Epithelial cell of proximal tubule (primary cell): ENCODE measurements at regions not wholly inside any gene's neighbourhood (a gene's known extent, or its start where the extent isn't known, plus 50 kb on each side); places are given as distances from the start of the nearest gene placed in this dataset.
"Not testable (repeated sequence)": the region's sequence is repeated elsewhere in the genome, so short reads cannot be mapped to it uniquely, and the experiment has no call there.

ENCODE experiments used
- DNase-seq: peaks from one replicate; pipeline ENCODE4 v3.0.0-alpha.2; 2011; ENCODE audit warnings: low read depth
- H3K4me3 ChIP-seq: 2 replicates; pipeline ENCODE4 v1.5.1; 2011; ENCODE audit warnings: low read depth, mild to moderate bottlenecking, low read length
- CTCF ChIP-seq: conservative IDR thresholded peaks from 2 replicates; pipeline ENCODE4 v1.5.1; 2012; ENCODE audit warnings: low read depth, mild to moderate bottlenecking, low read length

DNA sequence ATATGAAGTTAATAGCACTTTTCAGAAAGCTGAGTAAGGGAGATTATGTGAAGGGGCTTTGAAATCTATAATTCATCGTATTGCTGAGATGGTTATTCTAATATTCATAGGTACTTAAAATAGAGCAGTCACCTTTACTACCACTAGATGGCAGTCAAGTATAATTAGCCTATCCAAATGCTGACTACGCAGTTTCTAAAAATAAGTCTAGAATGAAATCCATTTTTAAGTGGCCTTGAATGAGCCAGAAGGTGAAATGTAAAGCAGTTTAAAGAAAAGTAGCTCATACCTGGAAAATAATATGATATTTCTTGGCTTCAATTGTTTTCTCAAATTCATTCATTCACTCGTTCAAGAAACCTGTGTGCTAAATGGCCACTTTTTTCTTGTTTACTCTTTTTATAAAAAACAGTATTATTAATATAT lies 1277.1 kb downstream of the GATA3 start:
- TF ChIP-seq CTCF: peak; percentile 75
- peak; percentile 23 for DNase-seq
- no peak overlapping the region for H3K4me3 ChIP-seq

DNA sequence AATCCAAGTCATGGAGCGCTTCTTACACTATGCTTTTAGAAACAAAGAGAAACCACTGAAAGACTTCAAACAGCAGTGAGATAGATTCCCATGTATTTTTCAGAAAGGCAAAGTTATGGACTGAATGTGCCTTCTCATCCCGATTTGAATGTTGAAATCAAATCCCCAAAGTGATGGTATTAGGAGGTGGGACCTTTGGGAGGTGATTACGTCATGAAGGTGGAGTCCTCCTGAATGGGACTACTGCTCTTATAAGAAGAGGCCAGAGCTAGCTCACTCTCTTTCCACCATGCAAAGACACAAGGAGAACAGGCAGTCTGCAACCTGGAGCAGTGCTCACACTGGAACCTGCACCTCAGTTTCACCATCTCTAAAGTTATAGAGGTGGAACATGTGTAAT lies 1279.8 kb downstream of the GATA3 start:
- no peak overlapping the region for H3K4me3 ChIP-seq
- no peak for TF ChIP-seq CTCF
- DNase-seq: no peak

GRCh38 chr10:9339716-9340115 lies 1285.2 kb downstream of the GATA3 start:
- no peak for DNase-seq
- H3K4me3 ChIP-seq: no peak overlapping the region
- no peak for TF ChIP-seq CTCF

DNA sequence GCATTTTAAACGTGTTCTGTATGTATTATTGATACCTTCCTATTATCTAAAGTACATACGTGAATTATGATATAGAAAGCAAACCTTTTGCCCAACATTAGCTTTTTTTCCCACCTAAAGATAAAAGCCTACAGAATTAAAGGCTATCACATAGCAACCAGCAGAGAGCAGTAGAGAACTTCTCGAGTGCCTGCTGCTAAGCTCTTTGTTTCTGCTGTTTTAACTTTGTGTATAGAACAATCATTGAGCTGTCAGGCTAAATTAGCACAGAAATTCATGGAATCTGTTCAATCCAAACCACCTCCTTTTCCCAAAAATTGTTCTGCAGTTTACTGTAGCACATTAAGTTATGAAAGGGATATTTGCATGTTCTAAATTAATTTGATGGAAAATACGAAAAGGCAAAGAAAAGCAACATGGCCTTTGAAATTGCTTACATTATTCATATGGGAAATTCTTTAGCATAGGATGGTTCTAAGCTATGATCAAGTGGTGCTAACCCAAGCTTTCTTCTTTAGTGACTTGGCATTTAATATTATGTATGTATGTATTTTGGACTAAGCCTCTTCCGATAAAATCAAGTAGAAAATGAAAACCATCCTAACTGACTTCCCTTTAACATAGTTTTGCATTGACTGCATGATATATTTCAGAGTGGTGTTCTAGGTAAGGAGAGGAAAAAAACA lies 1288.5 kb downstream of the GATA3 start:
- peak; percentile 84 for TF ChIP-seq CTCF
- no peak for DNase-seq
- no peak overlapping the region for H3K4me3 ChIP-seq

- H3K4me3 ChIP-seq, DNase-seq: not testable (repeated sequence)
These were observed 1293.4 kb downstream of the GATA3 start for GRCh38 chr10:9347933-9348332.

- DNase-seq: no peak
- TF ChIP-seq CTCF: no peak
- no peak overlapping the region for H3K4me3 ChIP-seq
These were observed 1303.0 kb downstream of the GATA3 start for GRCh38 chr10:9357471-9357870.

DNA sequence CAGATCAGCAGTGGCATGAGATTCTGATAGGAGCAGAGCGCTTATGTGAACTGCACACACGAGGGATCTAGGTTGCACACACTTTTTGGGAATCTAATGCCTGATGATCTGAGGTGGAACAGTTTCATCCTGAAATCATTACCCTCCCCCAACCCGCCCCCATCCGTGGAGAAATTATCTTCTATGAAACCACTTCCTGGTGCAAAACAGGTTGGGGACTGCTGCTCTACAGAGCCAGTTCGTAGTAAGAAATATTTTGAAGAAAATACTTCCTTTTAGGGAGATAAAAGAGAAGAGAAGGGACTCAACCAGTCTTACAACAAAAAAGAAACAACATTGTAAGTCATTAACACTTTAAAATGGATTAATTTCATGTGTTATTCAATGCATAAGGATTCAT lies 1308.2 kb downstream of the GATA3 start:
- no peak overlapping the region for H3K4me3 ChIP-seq

More for the DNA sequence above, 1308.2 kb downstream of the GATA3 start:
- no peak for DNase-seq
- no peak for TF ChIP-seq CTCF
